Psoas muscle (tissue), 7 donors: ENCODE measurements at regions not wholly inside any gene's neighbourhood (a gene's known extent, or its start where the extent isn't known, plus 50 kb on each side); places are given as distances from the start of the nearest gene placed in this dataset.

Source experiments
- ATAC-seq, 4 donors: fragments of 200-7000 bp; cut with Tn5 transposase; one replicate each; pipeline ENCODE4 v1.9.1; 2020; ENCODE audit warnings: moderate library complexity in 3 of 4, mild to moderate bottlenecking in 2 of 4
- DNase-seq, 2 donors: peaks; one replicate each; pipeline ENCODE4 v3.0.0-alpha.2; 2020
- H3K27ac ChIP-seq: fragments of 200-600 bp; one replicate; pipeline ENCODE4 v1.8.0; 2022
- H3K27me3 ChIP-seq, 3 donors: fragments of 200-600 bp in 1 of 3; one replicate each; pipeline versions ENCODE4 v1.6.1 to v1.8.0; 2013 to 2022; ENCODE audit warnings: low read length in 2 of 3, mild to moderate bottlenecking in 2 of 3, moderate library complexity in 1 of 3; ENCODE audit not compliant: insufficient read depth in 3 of 3
- H3K36me3 ChIP-seq, 2 donors: fragments of 200-600 bp in 1 of 2; one replicate each; pipeline versions ENCODE4 v1.6.1 to v1.8.0; 2013 to 2022; ENCODE audit warnings: low read depth in 1 of 2, mild to moderate bottlenecking in 1 of 2, moderate library complexity in 1 of 2; ENCODE audit not compliant: insufficient read depth in 1 of 2
- H3K4me1 ChIP-seq: fragments of 200-600 bp; one replicate; pipeline ENCODE4 v1.8.0; 2022
- H3K4me3 ChIP-seq: fragments of 200-600 bp; one replicate; pipeline ENCODE4 v1.8.0; 2022; ENCODE audit warnings: mild to moderate bottlenecking
- H3K9me3 ChIP-seq: fragments of 200-600 bp; one replicate; pipeline ENCODE4 v1.8.0; 2022
- WGBS, 3 donors: extraction: QIAGEN DNeasy Blood & Tissue Kit; methylation state at CpG; one replicate each; pipeline versions ENCODE4 v1.1.6 to v1.1.7; 2013; 5-methylcytosine and 5-hydroxymethylcytosine counted together
- intact Hi-C, 2 donors: fragments of 100-400 bp; cut with DNase I; formaldehyde crosslinking; loops; one replicate each; pipeline versions ENCODE4 v1.11.0 to v1.14.2; 2022
- TF ChIP-seq, protein P1 (sequence below): fragments of 200-600 bp; IDR thresholded peaks from one replicate; pipeline ENCODE4 v1.8.0; 2022; ENCODE audit warnings: antibody characterized with exemption
- donor health status: healthy with polysubstance abuse.
- donor health status: DM: no; HTN: no; CAD: no; lungs with moderate emphysema.
- donor health status: Bipolar disorder and iron deficiency.
- donor health status: healthy.
- donor health status: DM: yes; HTN: yes; CAD: no.
- donor health status: DM: no; HTN: no; CAD: no.
- donor health status: DM: yes; HTN: yes; CAD: no.

DNA sequence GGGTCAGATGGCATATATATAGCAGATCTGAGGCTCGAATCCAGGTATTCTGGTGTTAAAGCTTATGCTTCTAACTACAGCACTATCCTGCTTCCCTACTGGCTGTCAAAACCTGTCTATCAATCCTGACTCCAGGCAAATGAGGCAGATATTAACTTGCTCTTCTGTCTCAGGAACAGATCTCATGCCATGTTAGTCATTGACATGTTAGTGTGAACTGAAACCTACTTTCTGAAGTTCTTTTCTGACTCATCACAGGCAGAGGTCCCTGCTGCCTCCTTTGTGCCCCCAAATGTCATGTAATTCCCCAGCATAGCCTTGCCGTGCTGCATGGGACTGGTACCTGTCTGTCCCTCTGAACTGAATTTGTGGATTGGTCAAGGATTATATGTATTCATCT, 125.0 kb upstream of the SMAD3 start:
- WGBS, 3 donors: 69 to 78% (median 78%) methylated on average over 2 of the region's 2 CpGs
- ATAC-seq: no peak
- no peak for DNase-seq
- Histone ChIP-seq H3K9me3 (no peaks in the 10 kb centered on the region), H3K27me3 (peaks cover 0 to 5% (median 3%) of the 10 kb centered on the region in 3 donors), H3K36me3 (no peaks in the 10 kb centered on the region), H3K4me1 (no peaks in the 10 kb centered on the region), H3K4me3 (no peak overlapping the region), H3K27ac (no peak overlapping the region)
- TF ChIP-seq, protein P1, sequence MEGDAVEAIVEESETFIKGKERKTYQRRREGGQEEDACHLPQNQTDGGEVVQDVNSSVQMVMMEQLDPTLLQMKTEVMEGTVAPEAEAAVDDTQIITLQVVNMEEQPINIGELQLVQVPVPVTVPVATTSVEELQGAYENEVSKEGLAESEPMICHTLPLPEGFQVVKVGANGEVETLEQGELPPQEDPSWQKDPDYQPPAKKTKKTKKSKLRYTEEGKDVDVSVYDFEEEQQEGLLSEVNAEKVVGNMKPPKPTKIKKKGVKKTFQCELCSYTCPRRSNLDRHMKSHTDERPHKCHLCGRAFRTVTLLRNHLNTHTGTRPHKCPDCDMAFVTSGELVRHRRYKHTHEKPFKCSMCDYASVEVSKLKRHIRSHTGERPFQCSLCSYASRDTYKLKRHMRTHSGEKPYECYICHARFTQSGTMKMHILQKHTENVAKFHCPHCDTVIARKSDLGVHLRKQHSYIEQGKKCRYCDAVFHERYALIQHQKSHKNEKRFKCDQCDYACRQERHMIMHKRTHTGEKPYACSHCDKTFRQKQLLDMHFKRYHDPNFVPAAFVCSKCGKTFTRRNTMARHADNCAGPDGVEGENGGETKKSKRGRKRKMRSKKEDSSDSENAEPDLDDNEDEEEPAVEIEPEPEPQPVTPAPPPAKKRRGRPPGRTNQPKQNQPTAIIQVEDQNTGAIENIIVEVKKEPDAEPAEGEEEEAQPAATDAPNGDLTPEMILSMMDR: no peak
- intact Hi-C loops: loop anchor here in 1 of 2 donors (10.0 kb wide), 2 partner anchors 124 to 494 kb away; partner anchors contain the start of gene SMAD3

DNA sequence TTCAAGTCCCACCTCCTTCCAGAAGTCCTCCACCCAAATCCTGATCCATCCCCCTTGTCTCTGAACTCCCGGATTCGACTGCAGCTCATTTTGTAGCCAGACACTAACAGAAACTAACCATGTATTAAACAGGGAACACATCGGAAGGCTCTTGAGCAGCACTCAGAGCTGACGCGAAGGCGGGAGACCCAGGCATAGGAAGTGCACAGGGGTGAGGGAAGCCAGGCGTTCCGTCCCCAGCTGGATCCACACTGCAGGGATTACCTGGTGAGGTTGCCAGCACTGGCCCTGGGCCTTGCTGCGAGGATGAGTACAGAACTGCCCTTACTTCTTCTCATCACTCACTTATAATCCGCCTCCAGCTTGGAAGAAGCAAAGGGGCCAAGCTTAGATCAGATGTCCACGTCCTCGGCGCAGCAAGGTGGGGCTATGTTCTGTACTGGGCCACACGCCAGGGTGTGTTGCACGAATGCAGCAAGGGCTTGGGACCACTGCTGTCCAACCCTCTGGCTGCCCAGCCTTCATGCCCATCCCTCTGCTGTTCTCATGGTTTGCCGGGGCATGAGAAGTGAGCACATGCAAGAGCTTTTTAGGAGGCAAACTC, 124.2 kb upstream of the SMAD3 start:
- ATAC-seq (peak in 3 of 4 donors; percentile 14 to 39 (median 25)), DNase-seq (peak in 1 of 2 donors; percentile 54)
- Histone ChIP-seq H3K4me1 (no peaks in the 10 kb centered on the region), H3K9me3 (no peaks in the 10 kb centered on the region), H3K4me3 (no peak overlapping the region), H3K27me3 (peaks cover 0 to under 1% (median under 1%) of the 10 kb centered on the region in 3 donors), H3K36me3 (no peaks in the 10 kb centered on the region), H3K27ac (no peak overlapping the region)
- intact Hi-C loops: loop anchor here in 1 of 2 donors (10.0 kb wide), 2 partner anchors 124 to 494 kb away; partner anchors contain the start of gene SMAD3
- 24 to 33% (median 29%) methylated on average over 16 of the region's 16 CpGs for WGBS, 3 donors
- TF ChIP-seq, protein P1: no peak

DNA sequence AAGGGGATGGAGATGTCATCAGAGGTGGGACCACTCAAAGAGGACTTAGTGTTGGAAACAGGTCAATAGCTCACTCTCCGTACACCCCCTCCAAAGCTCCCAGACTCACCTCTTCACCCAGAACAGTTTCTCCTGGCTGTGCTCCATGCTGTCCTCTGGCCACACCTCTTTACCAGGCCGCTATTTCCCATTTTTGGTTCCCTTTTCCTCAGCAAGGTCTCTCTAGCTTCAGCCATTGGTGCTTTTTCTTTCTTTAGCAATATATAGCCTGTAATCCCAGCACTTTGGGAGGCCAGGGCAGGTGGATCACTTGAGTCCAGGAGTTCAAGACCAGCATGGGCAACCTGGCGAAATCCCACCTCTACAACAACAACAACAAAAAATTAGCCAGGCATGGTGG, 123.6 kb upstream of the SMAD3 start:
- no peak for DNase-seq
- no peak for ATAC-seq
- Histone ChIP-seq H3K4me1 (no peaks in the 10 kb centered on the region), H3K27me3 (no peaks in the 10 kb centered on the region), H3K27ac (no peak overlapping the region), H3K4me3 (no peak overlapping the region), H3K36me3 (no peaks in the 10 kb centered on the region), H3K9me3 (no peaks in the 10 kb centered on the region)
- intact Hi-C loops: loop anchor here in 1 of 2 donors (10.0 kb wide), 2 partner anchors 123 to 493 kb away; partner anchors contain the start of gene SMAD3
- 93 to 98% (median 94%) methylated on average over 3 of the region's 3 CpGs for WGBS, 3 donors
- TF ChIP-seq, protein P1: no peak

DNA sequence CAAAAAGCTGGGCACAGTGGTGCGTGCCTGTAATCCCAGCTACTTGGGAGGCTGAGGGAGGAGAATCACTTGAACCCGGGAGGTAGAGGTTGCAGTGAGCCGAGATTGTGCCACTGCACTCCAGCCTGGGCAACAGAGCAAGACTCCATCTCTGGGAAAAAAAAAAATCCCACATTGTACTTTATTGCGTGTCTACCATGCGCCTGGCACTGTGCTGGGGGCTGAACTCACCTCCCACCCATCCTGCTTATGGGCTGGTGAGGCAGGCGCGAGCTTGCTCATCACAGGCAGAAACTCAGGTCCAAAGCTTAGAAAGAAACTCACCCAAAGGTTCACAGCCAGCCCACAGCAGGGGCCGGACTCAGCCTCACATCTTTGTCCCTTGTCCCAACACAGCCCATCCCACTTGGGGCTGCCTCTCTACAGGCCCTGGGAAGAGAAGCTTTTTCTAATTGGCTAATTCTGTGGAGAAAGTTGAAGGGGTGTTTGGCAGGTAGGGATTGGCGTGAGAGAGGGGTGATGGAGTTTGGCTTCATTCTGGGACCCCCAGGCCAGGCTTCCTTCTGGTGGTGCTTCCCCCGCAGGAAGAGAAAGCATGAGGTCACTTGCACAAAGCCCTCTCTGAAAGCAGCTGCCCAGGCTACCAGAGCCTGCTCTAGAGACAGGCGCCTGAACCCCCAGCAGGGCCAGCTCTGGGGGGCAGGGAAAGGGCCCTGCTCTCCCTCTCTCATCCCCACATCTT, 122.6 kb upstream of the SMAD3 start:
- no peak for DNase-seq

More for the DNA sequence above, 122.6 kb upstream of the SMAD3 start:
- no peaks in the 10 kb centered on the region for H3K27me3 ChIP-seq
- no peaks in the 10 kb centered on the region for H3K36me3 ChIP-seq
- intact Hi-C loops: loop anchor here in 1 of 2 donors (10.0 kb wide), 2 partner anchors 122 to 492 kb away; partner anchors contain the start of gene SMAD3
- no peaks in the 10 kb centered on the region for H3K9me3 ChIP-seq
- no peak overlapping the region for H3K4me3 ChIP-seq
- H3K27ac ChIP-seq: no peak overlapping the region
- H3K4me1 ChIP-seq: no peaks in the 10 kb centered on the region
- TF ChIP-seq, protein P1: no peak
- no peak for ATAC-seq
- 94 to 97% (median 96%) methylated on average over 11 of the region's 11 CpGs for WGBS, 3 donors
